ENCODE measurements at regions not wholly inside any gene's neighbourhood (a gene's known extent, or its start where the extent isn't known, plus 50 kb on each side); places are given as distances from the start of the nearest gene placed in this dataset.
"Not testable (repeated sequence)": the region's sequence is repeated elsewhere in the genome, so short reads cannot be mapped to it uniquely, and the experiment has no call there.

GRCh38 chr1:80531182-80531581, 1269.6 kb upstream of the ADGRL2 start:
- Histone ChIP-seq H3F3A (ENCODE audit: insufficient read depth, low read length) (no peaks in the 10 kb centered on the region), H3K9ac (ENCODE audit: low read length) (no peak overlapping the region), H4K20me1 (ENCODE audit: insufficient read depth, low read length) (no peaks in the 10 kb centered on the region), H3K9me2 (ENCODE audit: low read depth, low read length) (no peaks in the 10 kb centered on the region), H3K4me2 (ENCODE audit: low read length) (no peak overlapping the region), H3K4me1 (ENCODE audit: insufficient read depth, low read length, severe bottlenecking) (no peaks in the 10 kb centered on the region), H3K4me3 (ENCODE audit: low read depth, low read length, poor library complexity, severe bottlenecking) (no peak overlapping the region), H2AFZ (ENCODE audit: low read length) (no peak overlapping the region), H3K79me2 (ENCODE audit: insufficient read depth, low read length) (no peaks in the 10 kb centered on the region), H3K27me3 (ENCODE audit: insufficient read depth, low read length) (no peaks in the 10 kb centered on the region), H3K27ac (ENCODE audit: low read depth, low read length, poor library complexity, severe bottlenecking) (no peak overlapping the region), H3K9me3 (ENCODE audit: low read length) (no peaks in the 10 kb centered on the region), H3K36me3 (ENCODE audit: insufficient read depth, low read length) (no peaks in the 10 kb centered on the region)
- TF ChIP-seq EZH2 (IDR thresholded peaks at IDR 0.05; ENCODE audit: borderline replicate concordance, low read length) (no peak), CTCF (IDR thresholded peaks at IDR 0.05; ENCODE audit: low read length) (no peak)

- H3K9me2 ChIP-seq (ENCODE audit: low read depth, low read length), result no peaks in the 10 kb centered on the region
- no peaks in the 10 kb centered on the region for H3K9me3 ChIP-seq (ENCODE audit: low read length)
- TF ChIP-seq EZH2 (IDR thresholded peaks at IDR 0.05; ENCODE audit: borderline replicate concordance, low read length), result no peak
- no peak for TF ChIP-seq CTCF (IDR thresholded peaks at IDR 0.05; ENCODE audit: low read length)
- H3K9ac ChIP-seq (ENCODE audit: low read length), result no peak overlapping the region
- H3K4me1 ChIP-seq (ENCODE audit: insufficient read depth, low read length, severe bottlenecking), result no peaks in the 10 kb centered on the region
- no peaks in the 10 kb centered on the region for H4K20me1 ChIP-seq (ENCODE audit: insufficient read depth, low read length)
- no peaks in the 10 kb centered on the region for H3F3A ChIP-seq (ENCODE audit: insufficient read depth, low read length)
- H3K36me3 ChIP-seq (ENCODE audit: insufficient read depth, low read length), result no peaks in the 10 kb centered on the region
- no peak overlapping the region for H3K4me3 ChIP-seq (ENCODE audit: low read depth, low read length, poor library complexity, severe bottlenecking)
- no peak overlapping the region for H3K4me2 ChIP-seq (ENCODE audit: low read length)
- H3K79me2 ChIP-seq (ENCODE audit: insufficient read depth, low read length), result no peaks in the 10 kb centered on the region
- no peak overlapping the region for H3K27ac ChIP-seq (ENCODE audit: low read depth, low read length, poor library complexity, severe bottlenecking)
- no peaks in the 10 kb centered on the region for H3K27me3 ChIP-seq (ENCODE audit: insufficient read depth, low read length)
- no peak overlapping the region for H2AFZ ChIP-seq (ENCODE audit: low read length)
Observed at GRCh38 chr1:80529546-80529945, 1271.2 kb upstream of the ADGRL2 start.

GRCh38 chr1:80523861-80524260, 1276.9 kb upstream of the ADGRL2 start:
- no peaks in the 10 kb centered on the region for H3K27me3 ChIP-seq (ENCODE audit: insufficient read depth, low read length)
- no peaks in the 10 kb centered on the region for H3K36me3 ChIP-seq (ENCODE audit: insufficient read depth, low read length)
- no peaks in the 10 kb centered on the region for H3F3A ChIP-seq (ENCODE audit: insufficient read depth, low read length)
- H3K9me2 ChIP-seq (ENCODE audit: low read depth, low read length), result no peaks in the 10 kb centered on the region
- H3K4me2 ChIP-seq (ENCODE audit: low read length), result no peak overlapping the region
- H2AFZ ChIP-seq (ENCODE audit: low read length), result no peak overlapping the region
- no peaks in the 10 kb centered on the region for H3K4me1 ChIP-seq (ENCODE audit: insufficient read depth, low read length, severe bottlenecking)
- H4K20me1 ChIP-seq (ENCODE audit: insufficient read depth, low read length), result no peaks in the 10 kb centered on the region
- H3K4me3 ChIP-seq (ENCODE audit: low read depth, low read length, poor library complexity, severe bottlenecking), result no peak overlapping the region
- no peak overlapping the region for H3K27ac ChIP-seq (ENCODE audit: low read depth, low read length, poor library complexity, severe bottlenecking)
- no peaks in the 10 kb centered on the region for H3K9me3 ChIP-seq (ENCODE audit: low read length)
- no peaks in the 10 kb centered on the region for H3K79me2 ChIP-seq (ENCODE audit: insufficient read depth, low read length)
- TF ChIP-seq EZH2 (IDR thresholded peaks at IDR 0.05; ENCODE audit: borderline replicate concordance, low read length) (no peak), CTCF (IDR thresholded peaks at IDR 0.05; ENCODE audit: low read length) (no peak)
- H3K9ac ChIP-seq (ENCODE audit: low read length), result no peak overlapping the region

GRCh38 chr1:80523071-80523470, 1277.7 kb upstream of the ADGRL2 start:
- not testable (repeated sequence) for H3K9me3 ChIP-seq (ENCODE audit: low read length); H2AFZ ChIP-seq (ENCODE audit: low read length); H3K4me2 ChIP-seq (ENCODE audit: low read length); H3K9me2 ChIP-seq (ENCODE audit: low read depth, low read length); H3K4me1 ChIP-seq (ENCODE audit: insufficient read depth, low read length, severe bottlenecking); H3K79me2 ChIP-seq (ENCODE audit: insufficient read depth, low read length); H3K4me3 ChIP-seq (ENCODE audit: low read depth, low read length, poor library complexity, severe bottlenecking); H3K9ac ChIP-seq (ENCODE audit: low read length); H3K27ac ChIP-seq (ENCODE audit: low read depth, low read length, poor library complexity, severe bottlenecking); H3F3A ChIP-seq (ENCODE audit: insufficient read depth, low read length); H3K36me3 ChIP-seq (ENCODE audit: insufficient read depth, low read length); H3K27me3 ChIP-seq (ENCODE audit: insufficient read depth, low read length); H4K20me1 ChIP-seq (ENCODE audit: insufficient read depth, low read length)
